ENCODE measurements at regions not wholly inside any gene's neighbourhood (a gene's known extent, or its start where the extent isn't known, plus 50 kb on each side); places are given as distances from the start of the nearest gene placed in this dataset.
"Not testable (repeated sequence)": the region's sequence is repeated elsewhere in the genome, so short reads cannot be mapped to it uniquely, and the experiment has no call there.

GRCh38 chr4:93888308-93888707 is 59.8 kb downstream of the ATOH1 start:
- H3K9me3 ChIP-seq (ENCODE audit: control insufficient read depth, low read depth, low read length), result no peaks in the 10 kb centered on the region
- no peak overlapping the region for H3K9ac ChIP-seq (ENCODE audit: low read length)
- H3K36me3 ChIP-seq (ENCODE audit: control insufficient read depth, low read depth, low read length), result no peaks in the 10 kb centered on the region
- no peaks in the 10 kb centered on the region for H3K27me3 ChIP-seq (ENCODE audit: control insufficient read depth, insufficient read depth, low read length)
- no peak overlapping the region for H3K4me3 ChIP-seq (ENCODE audit: low read length)
- no peak overlapping the region for H3K27ac ChIP-seq (ENCODE audit: low read length)
- H3K4me1 ChIP-seq (ENCODE audit: control insufficient read depth, low read depth, low read length), result no peaks in the 10 kb centered on the region

- Histone ChIP-seq H3K4me3 (ENCODE audit: low read length) (no peak overlapping the region), H3K27ac (ENCODE audit: low read length) (no peak overlapping the region), H3K36me3 (ENCODE audit: control insufficient read depth, low read depth, low read length) (no peaks in the 10 kb centered on the region), H3K9me3 (ENCODE audit: control insufficient read depth, low read depth, low read length) (no peaks in the 10 kb centered on the region), H3K27me3 (ENCODE audit: control insufficient read depth, insufficient read depth, low read length) (no peaks in the 10 kb centered on the region), H3K9ac (ENCODE audit: low read length) (no peak overlapping the region), H3K4me1 (ENCODE audit: control insufficient read depth, low read depth, low read length) (no peaks in the 10 kb centered on the region)
Measured at GRCh38 chr4:93888768-93889167, 60.2 kb downstream of the ATOH1 start.

- Histone ChIP-seq H3K27ac (ENCODE audit: low read length) (no peak overlapping the region), H3K36me3 (ENCODE audit: control insufficient read depth, low read depth, low read length) (no peaks in the 10 kb centered on the region), H3K4me1 (ENCODE audit: control insufficient read depth, low read depth, low read length) (no peaks in the 10 kb centered on the region), H3K9ac (ENCODE audit: low read length) (no peak overlapping the region), H3K27me3 (ENCODE audit: control insufficient read depth, insufficient read depth, low read length) (no peaks in the 10 kb centered on the region), H3K4me3 (ENCODE audit: low read length) (no peak overlapping the region), H3K9me3 (ENCODE audit: control insufficient read depth, low read depth, low read length) (no peaks in the 10 kb centered on the region)
Measured at GRCh38 chr4:93891244-93891643, 62.7 kb downstream of the ATOH1 start.

- Histone ChIP-seq H3K27me3 (ENCODE audit: control insufficient read depth, insufficient read depth, low read length) (no peaks in the 10 kb centered on the region), H3K36me3 (ENCODE audit: control insufficient read depth, low read depth, low read length) (no peaks in the 10 kb centered on the region), H3K9me3 (ENCODE audit: control insufficient read depth, low read depth, low read length) (no peaks in the 10 kb centered on the region), H3K27ac (ENCODE audit: low read length) (no peak overlapping the region), H3K4me3 (ENCODE audit: low read length) (no peak overlapping the region), H3K9ac (ENCODE audit: low read length) (no peak overlapping the region), H3K4me1 (ENCODE audit: control insufficient read depth, low read depth, low read length) (no peaks in the 10 kb centered on the region)
Measured at GRCh38 chr4:93894995-93895394, 66.4 kb downstream of the ATOH1 start.

- no peaks in the 10 kb centered on the region for H3K36me3 ChIP-seq (ENCODE audit: control insufficient read depth, low read depth, low read length)
- H3K4me1 ChIP-seq (ENCODE audit: control insufficient read depth, low read depth, low read length), result no peaks in the 10 kb centered on the region
- H3K4me3 ChIP-seq (ENCODE audit: low read length), result no peak overlapping the region
- H3K9me3 ChIP-seq (ENCODE audit: control insufficient read depth, low read depth, low read length), result no peaks in the 10 kb centered on the region
- no peaks in the 10 kb centered on the region for H3K27me3 ChIP-seq (ENCODE audit: control insufficient read depth, insufficient read depth, low read length)
- no peak overlapping the region for H3K9ac ChIP-seq (ENCODE audit: low read length)
- no peak overlapping the region for H3K27ac ChIP-seq (ENCODE audit: low read length)
Measured at GRCh38 chr4:93896516-93896915, 68.0 kb downstream of the ATOH1 start.

- H3K27me3 ChIP-seq (ENCODE audit: control insufficient read depth, insufficient read depth, low read length), result no peaks in the 10 kb centered on the region
- H3K27ac ChIP-seq (ENCODE audit: low read length), result no peak overlapping the region
- no peaks in the 10 kb centered on the region for H3K4me1 ChIP-seq (ENCODE audit: control insufficient read depth, low read depth, low read length)
- no peak overlapping the region for H3K4me3 ChIP-seq (ENCODE audit: low read length)
- H3K36me3 ChIP-seq (ENCODE audit: control insufficient read depth, low read depth, low read length), result no peaks in the 10 kb centered on the region
- no peaks in the 10 kb centered on the region for H3K9me3 ChIP-seq (ENCODE audit: control insufficient read depth, low read depth, low read length)
- H3K9ac ChIP-seq (ENCODE audit: low read length), result no peak overlapping the region
Measured at GRCh38 chr4:93897559-93897958, 69.0 kb downstream of the ATOH1 start.

- no peaks in the 10 kb centered on the region for H3K4me1 ChIP-seq (ENCODE audit: control insufficient read depth, low read depth, low read length)
- H3K27me3 ChIP-seq (ENCODE audit: control insufficient read depth, insufficient read depth, low read length), result no peaks in the 10 kb centered on the region
- H3K27ac ChIP-seq (ENCODE audit: low read length), result no peak overlapping the region
- H3K9me3 ChIP-seq (ENCODE audit: control insufficient read depth, low read depth, low read length), result no peaks in the 10 kb centered on the region
- no peaks in the 10 kb centered on the region for H3K36me3 ChIP-seq (ENCODE audit: control insufficient read depth, low read depth, low read length)
- H3K9ac ChIP-seq (ENCODE audit: low read length), result no peak overlapping the region
- H3K4me3 ChIP-seq (ENCODE audit: low read length), result no peak overlapping the region
Measured at GRCh38 chr4:93908778-93909177, 80.2 kb downstream of the ATOH1 start.

GRCh38 chr4:93911671-93912070 is 83.1 kb downstream of the ATOH1 start:
- Histone ChIP-seq H3K27me3 (ENCODE audit: control insufficient read depth, insufficient read depth, low read length) (no peaks in the 10 kb centered on the region), H3K27ac (ENCODE audit: low read length) (no peak overlapping the region), H3K4me1 (ENCODE audit: control insufficient read depth, low read depth, low read length) (no peaks in the 10 kb centered on the region), H3K9ac (ENCODE audit: low read length) (no peak overlapping the region), H3K9me3 (ENCODE audit: control insufficient read depth, low read depth, low read length) (no peaks in the 10 kb centered on the region), H3K4me3 (ENCODE audit: low read length) (no peak overlapping the region), H3K36me3 (ENCODE audit: control insufficient read depth, low read depth, low read length) (no peaks in the 10 kb centered on the region)

GRCh38 chr4:93912146-93912545 is 83.6 kb downstream of the ATOH1 start:
- Histone ChIP-seq H3K9me3 (ENCODE audit: control insufficient read depth, low read depth, low read length) (no peaks in the 10 kb centered on the region), H3K27me3 (ENCODE audit: control insufficient read depth, insufficient read depth, low read length) (no peaks in the 10 kb centered on the region), H3K4me1 (ENCODE audit: control insufficient read depth, low read depth, low read length) (no peaks in the 10 kb centered on the region), H3K27ac (ENCODE audit: low read length) (no peak overlapping the region), H3K9ac (ENCODE audit: low read length) (no peak overlapping the region), H3K4me3 (ENCODE audit: low read length) (no peak overlapping the region), H3K36me3 (ENCODE audit: control insufficient read depth, low read depth, low read length) (no peaks in the 10 kb centered on the region)

GRCh38 chr4:93918856-93919255 is 90.3 kb downstream of the ATOH1 start:
- Histone ChIP-seq H3K27me3 (ENCODE audit: control insufficient read depth, insufficient read depth, low read length) (no peaks in the 10 kb centered on the region), H3K4me3 (ENCODE audit: low read length) (no peak overlapping the region), H3K9ac (ENCODE audit: low read length) (no peak overlapping the region), H3K4me1 (ENCODE audit: control insufficient read depth, low read depth, low read length) (no peaks in the 10 kb centered on the region), H3K27ac (ENCODE audit: low read length) (no peak overlapping the region), H3K9me3 (ENCODE audit: control insufficient read depth, low read depth, low read length) (no peaks in the 10 kb centered on the region), H3K36me3 (ENCODE audit: control insufficient read depth, low read depth, low read length) (no peaks in the 10 kb centered on the region)

GRCh38 chr4:93923570-93923969 is 95.0 kb downstream of the ATOH1 start:
- H3K36me3 ChIP-seq (ENCODE audit: control insufficient read depth, low read depth, low read length); H3K27ac ChIP-seq (ENCODE audit: low read length); H3K9me3 ChIP-seq (ENCODE audit: control insufficient read depth, low read depth, low read length): not testable (repeated sequence)

GRCh38 chr4:93947286-93947685 is 118.7 kb downstream of the ATOH1 start:
- Histone ChIP-seq H3K27me3 (ENCODE audit: control insufficient read depth, insufficient read depth, low read length) (no peaks in the 10 kb centered on the region), H3K4me1 (ENCODE audit: control insufficient read depth, low read depth, low read length) (peaks cover 21% of the 10 kb centered on the region), H3K27ac (ENCODE audit: low read length) (no peak overlapping the region), H3K9me3 (ENCODE audit: control insufficient read depth, low read depth, low read length) (no peaks in the 10 kb centered on the region), H3K9ac (ENCODE audit: low read length) (no peak overlapping the region), H3K4me3 (ENCODE audit: low read length) (no peak overlapping the region), H3K36me3 (ENCODE audit: control insufficient read depth, low read depth, low read length) (no peaks in the 10 kb centered on the region)

More at GRCh38 chr4:93923570-93923969, 95.0 kb downstream of the ATOH1 start:
- H3K4me1 ChIP-seq (ENCODE audit: control insufficient read depth, low read depth, low read length); H3K9ac ChIP-seq (ENCODE audit: low read length); H3K4me3 ChIP-seq (ENCODE audit: low read length); H3K27me3 ChIP-seq (ENCODE audit: control insufficient read depth, insufficient read depth, low read length): not testable (repeated sequence)

Measured in iPS-18a (cell line).